ENCODE measurements at regions not wholly inside any gene's neighbourhood (a gene's known extent, or its start where the extent isn't known, plus 50 kb on each side); places are given as distances from the start of the nearest gene placed in this dataset.

- TF ChIP-seq POLR2A (IDR thresholded peaks at IDR 0.05) (no peak), POLR2AphosphoS5 (IDR thresholded peaks at IDR 0.05) (no peak)
- TF ChIP-seq, protein P1, sequence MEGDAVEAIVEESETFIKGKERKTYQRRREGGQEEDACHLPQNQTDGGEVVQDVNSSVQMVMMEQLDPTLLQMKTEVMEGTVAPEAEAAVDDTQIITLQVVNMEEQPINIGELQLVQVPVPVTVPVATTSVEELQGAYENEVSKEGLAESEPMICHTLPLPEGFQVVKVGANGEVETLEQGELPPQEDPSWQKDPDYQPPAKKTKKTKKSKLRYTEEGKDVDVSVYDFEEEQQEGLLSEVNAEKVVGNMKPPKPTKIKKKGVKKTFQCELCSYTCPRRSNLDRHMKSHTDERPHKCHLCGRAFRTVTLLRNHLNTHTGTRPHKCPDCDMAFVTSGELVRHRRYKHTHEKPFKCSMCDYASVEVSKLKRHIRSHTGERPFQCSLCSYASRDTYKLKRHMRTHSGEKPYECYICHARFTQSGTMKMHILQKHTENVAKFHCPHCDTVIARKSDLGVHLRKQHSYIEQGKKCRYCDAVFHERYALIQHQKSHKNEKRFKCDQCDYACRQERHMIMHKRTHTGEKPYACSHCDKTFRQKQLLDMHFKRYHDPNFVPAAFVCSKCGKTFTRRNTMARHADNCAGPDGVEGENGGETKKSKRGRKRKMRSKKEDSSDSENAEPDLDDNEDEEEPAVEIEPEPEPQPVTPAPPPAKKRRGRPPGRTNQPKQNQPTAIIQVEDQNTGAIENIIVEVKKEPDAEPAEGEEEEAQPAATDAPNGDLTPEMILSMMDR (IDR thresholded peaks at IDR 0.05), result no peak
These were observed 107.5 kb downstream of the GLUD2 start for GRCh38 chrX:121154858-121155404.
